HepG2 (cell line): ENCODE measurements at regions not wholly inside any gene's neighbourhood (a gene's known extent, or its start where the extent isn't known, plus 50 kb on each side); places are given as distances from the start of the nearest gene placed in this dataset.

ENCODE experiments used
- ATAC-seq: fragments of 200-7000 bp; cut with Tn5 transposase; 3 replicates; pipeline ENCODE4 v1.9.1; 2020; ENCODE audit warnings: mild to moderate bottlenecking, moderate library complexity
- BruUV-seq: library from RNA; stranded (reverse); fragments of 400-500 nt; replicated peaks from 2 replicates; lab custom pipeline; 2021; lab: Mats Ljungman, UMichigan
- CTCF ChIA-PET: fragments of 300-600 bp; formaldehyde crosslinking; extraction: SDS; loops from one replicate; lab custom pipeline; 2021; ENCODE audit warnings: low total read pairs, inconsistent platforms, low intra/inter-chr PET ratio; lab: Yijun Ruan, JAX
- POLR2A ChIA-PET: fragments of 350-600 bp; sonication (Branson Sonifier 250); formaldehyde crosslinking; loops from one replicate; lab custom pipeline; 2020; ENCODE audit warnings: antibody characterized with exemption, inconsistent platforms; lab: Yijun Ruan, JAX
- DNase-seq: peaks from one replicate; pipeline ENCODE4 v3.0.0-alpha.2; 2015; ENCODE audit warnings: low spot score
- FAIRE-seq: peaks from 3 replicates; lab custom pipeline; 2011; peaks lifted over from hg19 to GRCh38; lab: Jason Lieb, UNC
- H2AFZ ChIP-seq: one replicate; pipeline ENCODE4 v1.6.1; 2011; ENCODE audit warnings: low read length, inconsistent platforms
- H3K27ac ChIP-seq: fragments of 300-600 bp; 3 replicates; pipeline ENCODE4 v1.8.0; 2011; ENCODE audit warnings: mixed run types, mild to moderate bottlenecking, mixed read lengths, low read length, inconsistent platforms; ENCODE audit not compliant: insufficient read depth; ENCODE audit errors: extremely low read length
- H3K27me3 ChIP-seq, 2 experiments: fragments of 200-600 bp in 1 of 2; 2 replicates in 1 of 2; 3 replicates in 1 of 2; pipeline versions ENCODE4 v1.6.0 to v1.8.0; 2011; ENCODE audit warnings: low read length in 2 of 2, mild to moderate bottlenecking in 2 of 2, moderate library complexity in 2 of 2, inconsistent platforms in 1 of 2; ENCODE audit not compliant: insufficient read depth in 2 of 2, control insufficient read depth in 1 of 2
- H3K36me3 ChIP-seq, 2 experiments: fragments of 200-600 bp in 1 of 2; replicated peaks in 1 of 2; 2 replicates in 1 of 2; 3 replicates in 1 of 2; pipeline versions ENCODE4 v1.5.1 to v1.8.0; 2011; ENCODE audit warnings: low read length in 2 of 2, inconsistent platforms in 1 of 2; ENCODE audit not compliant: insufficient read depth in 2 of 2, control insufficient read depth in 1 of 2
- H3K4me1 ChIP-seq: 2 replicates; pipeline ENCODE4 v1.5.1; 2012; ENCODE audit warnings: low read length, inconsistent platforms; ENCODE audit not compliant: insufficient read depth
- H3K4me2 ChIP-seq: 2 replicates; pipeline ENCODE4 v1.6.0; 2011; ENCODE audit warnings: low read depth, low read length, inconsistent platforms
- H3K4me3 ChIP-seq, 3 experiments: fragments of 200-600 bp in 1 of 3; sonication (generic), shearing (Covaris generic) in 1 of 3; replicated peaks in 1 of 3; 2 replicates each; pipeline ENCODE4 v1.5.1; 2011 to 2016; ENCODE audit warnings: low read length in 3 of 3, inconsistent platforms in 2 of 3, low read depth in 2 of 3, mild to moderate bottlenecking in 2 of 3, control low read depth in 1 of 3, mixed read lengths in 1 of 3; ENCODE audit not compliant: insufficient read depth in 1 of 3
- H3K79me2 ChIP-seq: one replicate; pipeline ENCODE4 v1.6.1; 2011; ENCODE audit warnings: low read length, inconsistent platforms; ENCODE audit not compliant: insufficient read depth
- H3K9ac ChIP-seq: 2 replicates; pipeline ENCODE4 v1.6.0; 2011; ENCODE audit warnings: mild to moderate bottlenecking, low read depth, low read length, inconsistent platforms; ENCODE audit not compliant: insufficient read depth
- H3K9me3 ChIP-seq: 2 replicates; pipeline ENCODE4 v1.5.1; 2012; ENCODE audit warnings: mild to moderate bottlenecking, low read length
- H4K20me1 ChIP-seq: 2 replicates; pipeline ENCODE4 v1.6.0; 2011; ENCODE audit warnings: inconsistent platforms, mild to moderate bottlenecking, low read length, moderate library complexity; ENCODE audit not compliant: insufficient read depth
- HOXA3 ChIP-seq: sonication (generic); formaldehyde crosslinking; IDR thresholded peaks from 2 replicates; pipeline ENCODE4 v1.5.0; 2020; ENCODE audit warnings: missing genetic modification reagents
- MXI1 ChIP-seq: IDR thresholded peaks from 3 replicates; pipeline ENCODE4 v1.6.1; 2012; ENCODE audit warnings: low read depth, low read length, inconsistent platforms, borderline replicate concordance
- NCOA2 ChIP-seq: sonication (generic); formaldehyde crosslinking; IDR thresholded peaks from 2 replicates; pipeline ENCODE4 v1.8.0; 2022; ENCODE audit warnings: inconsistent platforms
- NFIB ChIP-seq: sonication (generic); formaldehyde crosslinking; IDR thresholded peaks from 2 replicates; pipeline ENCODE4 v1.9.0; 2021; ENCODE audit warnings: missing genetic modification reagents, mild to moderate bottlenecking, borderline replicate concordance
- SALL2 ChIP-seq: sonication (generic); formaldehyde crosslinking; IDR thresholded peaks from 2 replicates; pipeline ENCODE4 v1.8.1; 2023; ENCODE audit warnings: mild to moderate bottlenecking, missing genetic modification reagents, inconsistent platforms
- THYN1 ChIP-seq: sonication (generic); formaldehyde crosslinking; IDR thresholded peaks from 2 replicates; pipeline ENCODE4 v1.8.1; 2023; ENCODE audit warnings: low read depth, mild to moderate bottlenecking, moderate library complexity, missing genetic modification reagents, borderline replicate concordance
- ZNF12 ChIP-seq: sonication (generic); formaldehyde crosslinking; IDR thresholded peaks from 2 replicates; pipeline ENCODE4 v1.5.0; 2020; ENCODE audit warnings: missing genetic modification reagents
- ZNF512B ChIP-seq: sonication (generic); formaldehyde crosslinking; IDR thresholded peaks from 2 replicates; pipeline ENCODE4 v1.5.1; 2020; ENCODE audit warnings: missing genetic modification reagents, mild to moderate bottlenecking, borderline replicate concordance
- ZNF629 ChIP-seq: sonication (generic); formaldehyde crosslinking; conservative IDR thresholded peaks from 2 replicates; pipeline ENCODE4 v1.5.0; 2020; ENCODE audit warnings: missing genetic modification reagents
- ZNF83 ChIP-seq: sonication (generic); formaldehyde crosslinking; IDR thresholded peaks from 2 replicates; pipeline ENCODE4 v1.4.0; 2020; ENCODE audit warnings: missing genetic modification reagents, mild to moderate bottlenecking, borderline replicate concordance
- WGBS: methylation state at CpG from one replicate; pipeline ENCODE4 v1.1.6; 2017; ENCODE audit warnings: low lambda C conversion rate; 5-methylcytosine and 5-hydroxymethylcytosine counted together
- in situ Hi-C: cut with HindIII; loops from 2 replicates; pipeline ENCODE4 v1.10.0; 2017; ENCODE audit warnings: low pct_unique_long_range_greater_than_20kb; ENCODE audit not compliant: extremely low pct_ligation_motif_present
- intact Hi-C: fragments of 100-400 bp; cut with micrococcal nuclease; formaldehyde crosslinking; loops from one replicate; pipeline ENCODE4 v1.10.0; 2022; ENCODE audit not compliant: unreplicated experiment

DNA sequence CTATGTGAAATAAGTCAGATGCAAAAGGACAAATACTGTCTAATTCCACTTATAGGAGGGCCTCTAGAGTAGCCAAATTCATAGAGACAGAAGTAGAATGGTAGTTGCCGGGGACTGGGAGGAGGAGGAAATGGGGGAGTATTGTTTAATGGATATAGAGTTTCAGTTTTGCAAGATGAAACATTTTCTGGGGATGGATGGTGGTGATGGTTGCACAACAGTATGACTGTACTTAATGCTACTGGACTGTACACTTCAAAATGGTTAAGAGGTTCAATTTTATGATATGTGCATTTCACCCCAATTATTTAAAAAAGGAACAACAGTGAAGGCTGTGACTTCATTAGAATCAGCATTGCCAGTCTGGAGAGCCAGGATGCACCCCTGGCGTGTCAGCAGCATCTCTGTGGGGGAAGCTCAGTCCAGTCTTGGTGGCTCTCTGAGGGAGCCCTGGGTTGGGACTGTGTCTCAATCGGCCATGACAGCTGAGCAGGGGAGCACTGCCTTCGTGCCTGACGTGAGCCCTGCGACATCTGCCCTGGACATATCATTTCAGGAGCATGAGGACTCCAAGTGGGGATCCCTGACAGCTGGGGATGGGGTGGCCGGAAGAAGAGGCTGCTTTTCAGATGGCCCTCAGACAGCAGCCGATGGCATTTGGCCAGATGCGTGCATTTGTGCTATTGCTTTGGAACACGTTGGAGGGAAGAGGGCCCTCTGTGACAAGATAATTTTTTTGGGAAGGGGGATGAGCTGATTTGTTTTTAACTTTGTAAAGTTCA, 130.8 kb upstream of the STC2 start:
- BruUV-seq: no TSS peak
- POLR2A ChIA-PET: no interaction called here
- Histone ChIP-seq H3K27ac (no peak overlapping the region), H2AFZ (no peak overlapping the region), H3K79me2 (no peaks in the 10 kb centered on the region), H3K4me3 (no peak overlapping the region), H3K9me3 (no peaks in the 10 kb centered on the region), H3K9ac (no peak overlapping the region), H3K4me1 (no peaks in the 10 kb centered on the region), H3K4me2 (no peak overlapping the region), H4K20me1 (no peaks in the 10 kb centered on the region), H3K36me3 (no peaks in the 10 kb centered on the region), H3K27me3 (no peaks in the 10 kb centered on the region; a peak in 3 of 5 replicates)
- ATAC-seq (no peak), FAIRE-seq (no peak), DNase-seq (no peak)
- 35% methylated on average over 4 of the region's 10 CpGs for WGBS
- intact Hi-C loops (loop anchor here (10.0 kb wide), 1 partner anchor 116 kb away; no protein-coding TSS in a partner anchor), in situ Hi-C loops (no loop called here)
- CTCF ChIA-PET: no interaction called here
- no peak for TF ChIP-seq SALL2 (CRISPR knock-in tag)
- TF ChIP-seq HOXA3 (CRISPR knock-in tag): no peak
- no peak for TF ChIP-seq ZNF512B (CRISPR knock-in tag)
- no peak for TF ChIP-seq NCOA2
- no peak for TF ChIP-seq MXI1
- no peak for TF ChIP-seq NFIB (CRISPR knock-in tag)
- TF ChIP-seq ZNF629 (CRISPR knock-in tag): no peak
- TF ChIP-seq ZNF12 (CRISPR knock-in tag): no peak
- no peak for TF ChIP-seq THYN1
- no peak for TF ChIP-seq ZNF83 (CRISPR knock-in tag)
- TF ChIP-seq, all 625 proteins: peak for 0
